MV-4-11 (cell line): ENCODE measurements at regions not wholly inside any gene's neighbourhood (a gene's known extent, or its start where the extent isn't known, plus 50 kb on each side); places are given as distances from the start of the nearest gene placed in this dataset.
A peak's percentile ranks its signal among the peaks of the same experiment; 100 is the strongest.

Experiments used
- DNase-seq: peaks from one replicate; lab custom pipeline; 2025; lab: John Stamatoyannopoulos, UW

- no peak for DNase-seq
Observed at GRCh38 chr2:143953451-143954030, 566.4 kb downstream of the ZEB2 start.

- no peak for DNase-seq
Observed at GRCh38 chr2:143952536-143952935, 567.4 kb downstream of the ZEB2 start.

GRCh38 chr2:143950704-143951103 lies 569.2 kb downstream of the ZEB2 start:
- no peak for DNase-seq

GRCh38 chr2:143949121-143949848 lies 570.6 kb downstream of the ZEB2 start:
- DNase-seq, result no peak

- no peak for DNase-seq
Observed at GRCh38 chr2:143948710-143949109, 571.2 kb downstream of the ZEB2 start.

GRCh38 chr2:143946436-143947391 lies 573.2 kb downstream of the ZEB2 start:
- DNase-seq, result no peak

GRCh38 chr2:143942486-143942885 lies 577.4 kb downstream of the ZEB2 start:
- peak; percentile 64 for DNase-seq

GRCh38 chr2:143940720-143941119 lies 579.2 kb downstream of the ZEB2 start:
- DNase-seq, result no peak

GRCh38 chr2:143939626-143940330 lies 580.1 kb downstream of the ZEB2 start:
- DNase-seq, result no peak

- DNase-seq, result no peak
Observed at GRCh38 chr2:143937723-143938350, 582.1 kb downstream of the ZEB2 start.

GRCh38 chr2:143936848-143937722 lies 582.8 kb downstream of the ZEB2 start:
- DNase-seq, result no peak

- no peak for DNase-seq
Observed at GRCh38 chr2:143936538-143936847, 583.4 kb downstream of the ZEB2 start.

GRCh38 chr2:143935482-143935752 lies 584.5 kb downstream of the ZEB2 start:
- DNase-seq, result no peak

- no peak for DNase-seq
Observed at GRCh38 chr2:143934626-143935481, 585.1 kb downstream of the ZEB2 start.

GRCh38 chr2:143933946-143934569 lies 585.9 kb downstream of the ZEB2 start:
- no peak for DNase-seq

- no peak for DNase-seq
Observed at GRCh38 chr2:143930891-143931290, 589.0 kb downstream of the ZEB2 start.

- no peak for DNase-seq
Observed at GRCh38 chr2:143928613-143929012, 591.3 kb downstream of the ZEB2 start.

GRCh38 chr2:143928184-143928583 lies 591.7 kb downstream of the ZEB2 start:
- no peak for DNase-seq

GRCh38 chr2:143926736-143927135 lies 593.2 kb downstream of the ZEB2 start:
- DNase-seq, result peak; percentile 12
